Loucy (cell line): ENCODE measurements at regions not wholly inside any gene's neighbourhood (a gene's known extent, or its start where the extent isn't known, plus 50 kb on each side); places are given as distances from the start of the nearest gene placed in this dataset.

Experiments
- H2AFZ ChIP-seq: fragments of 200-600 bp; sonication (generic); 2 replicates; pipeline ENCODE4 v1.6.0; 2016; ENCODE audit warnings: antibody characterized with exemption, mild to moderate bottlenecking, low read length, moderate library complexity
- H3F3A ChIP-seq: fragments of 200-600 bp; 2 replicates; pipeline ENCODE4 v1.6.0; 2016; ENCODE audit warnings: antibody characterized with exemption, low read depth, mild to moderate bottlenecking
- H3K27me3 ChIP-seq: fragments of 200-600 bp; sonication (generic); 2 replicates; pipeline ENCODE4 v1.6.1; 2014; ENCODE audit warnings: low read length, mild to moderate bottlenecking; ENCODE audit not compliant: insufficient read depth, poor library complexity, severe bottlenecking
- H3K36me3 ChIP-seq: fragments of 200-600 bp; sonication (generic); 2 replicates; pipeline ENCODE4 v1.6.1; 2016; ENCODE audit warnings: low read length; ENCODE audit not compliant: insufficient read depth
- H3K4me1 ChIP-seq: fragments of 200-600 bp; sonication (generic); 2 replicates; pipeline ENCODE4 v1.5.1; 2014; ENCODE audit warnings: low read length, mild to moderate bottlenecking; ENCODE audit not compliant: insufficient read depth, poor library complexity, severe bottlenecking
- H3K4me2 ChIP-seq: fragments of 200-600 bp; sonication (generic); 2 replicates; pipeline ENCODE4 v1.6.0; 2014; ENCODE audit warnings: antibody characterized with exemption, low read length, low read depth, mild to moderate bottlenecking; ENCODE audit not compliant: poor library complexity, severe bottlenecking
- H3K4me3 ChIP-seq: fragments of 200-600 bp; sonication (generic); 2 replicates; pipeline ENCODE4 v1.5.1; 2014; ENCODE audit warnings: low read length, mild to moderate bottlenecking, mixed read lengths; ENCODE audit not compliant: poor library complexity, severe bottlenecking
- H3K79me2 ChIP-seq: fragments of 200-600 bp; sonication (generic); 2 replicates; pipeline ENCODE4 v1.6.1; 2014; ENCODE audit warnings: low read length; ENCODE audit not compliant: insufficient read depth
- H3K9ac ChIP-seq: fragments of 200-600 bp; sonication (generic); 2 replicates; pipeline ENCODE4 v1.6.0; 2014; ENCODE audit warnings: mild to moderate bottlenecking, low read depth, low read length, moderate library complexity; ENCODE audit not compliant: poor library complexity, severe bottlenecking
- H3K9me2 ChIP-seq: fragments of 200-600 bp; sonication (generic); replicated peaks from 2 replicates; pipeline ENCODE4 v1.6.1; 2016; ENCODE audit warnings: low read depth, low read length, mixed read lengths
- H3K9me3 ChIP-seq: fragments of 200-600 bp; sonication (generic); 2 replicates; pipeline ENCODE4 v1.6.1; 2014; ENCODE audit warnings: mild to moderate bottlenecking, antibody characterized with exemption, low read length, low read depth; ENCODE audit not compliant: insufficient read depth
- H4K20me1 ChIP-seq: fragments of 200-600 bp; sonication (generic); 2 replicates; pipeline ENCODE4 v1.6.0; 2014; ENCODE audit warnings: antibody characterized with exemption, low read length, mild to moderate bottlenecking; ENCODE audit not compliant: insufficient read depth, poor library complexity, severe bottlenecking
- CTCF ChIP-seq: fragments of 200-600 bp; sonication (generic); conservative IDR thresholded peaks from 2 replicates; pipeline ENCODE4 v1.5.1; 2014; ENCODE audit warnings: mild to moderate bottlenecking, antibody characterized with exemption, low read length
- EZH2phosphoT487 ChIP-seq: fragments of 200-600 bp; IDR thresholded peaks from 2 replicates; pipeline ENCODE4 v1.6.1; 2018; ENCODE audit warnings: antibody characterized with exemption, mild to moderate bottlenecking, moderate library complexity, borderline replicate concordance

- Histone ChIP-seq H3K36me3 (no peaks in the 10 kb centered on the region), H4K20me1 (no peaks in the 10 kb centered on the region), H3K4me3 (no peak overlapping the region), H3K79me2 (no peaks in the 10 kb centered on the region), H3K9me2 (no peaks in the 10 kb centered on the region), H2AFZ (no peak overlapping the region), H3F3A (no peaks in the 10 kb centered on the region), H3K4me2 (no peak overlapping the region), H3K9me3 (no peaks in the 10 kb centered on the region), H3K27me3 (no peaks in the 10 kb centered on the region), H3K9ac (no peak overlapping the region), H3K4me1 (no peaks in the 10 kb centered on the region)
- TF ChIP-seq CTCF (no peak), EZH2phosphoT487 (no peak)
Measured at GRCh38 chr9:88060746-88061145, 77.5 kb downstream of the SPATA31C2 start.

DNA sequence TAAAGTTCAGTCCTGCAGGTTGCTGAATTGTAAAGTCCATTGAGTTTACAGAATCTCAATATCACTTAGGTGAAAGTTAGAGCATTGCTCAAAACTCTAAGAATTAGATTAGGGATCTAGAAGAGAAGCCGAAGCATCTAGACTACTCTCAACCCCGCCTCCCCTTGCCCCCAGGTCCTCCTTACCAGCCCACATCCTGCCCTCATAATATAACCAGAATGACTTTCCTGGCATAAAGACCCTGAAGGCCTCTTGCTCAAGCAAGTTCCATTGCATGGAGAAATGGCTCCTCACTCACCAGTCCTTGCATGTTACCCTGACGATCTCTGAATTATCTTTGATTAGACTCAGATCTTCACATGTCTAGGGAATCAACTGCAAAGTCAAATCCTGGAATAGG lies 78.8 kb downstream of the SPATA31C2 start:
- no peaks in the 10 kb centered on the region for H3K27me3 ChIP-seq
- no peak overlapping the region for H3K4me3 ChIP-seq
- H3K36me3 ChIP-seq = no peaks in the 10 kb centered on the region
- no peak overlapping the region for H2AFZ ChIP-seq
- H3F3A ChIP-seq = no peaks in the 10 kb centered on the region
- H3K9ac ChIP-seq = no peak overlapping the region
- H3K4me1 ChIP-seq = no peaks in the 10 kb centered on the region
- TF ChIP-seq CTCF (no peak), EZH2phosphoT487 (no peak)
- no peaks in the 10 kb centered on the region for H3K9me2 ChIP-seq
- H4K20me1 ChIP-seq = no peaks in the 10 kb centered on the region
- no peak overlapping the region for H3K4me2 ChIP-seq
- H3K9me3 ChIP-seq = no peaks in the 10 kb centered on the region; the same call in 1 of the 2 replicates
- no peaks in the 10 kb centered on the region for H3K79me2 ChIP-seq

DNA sequence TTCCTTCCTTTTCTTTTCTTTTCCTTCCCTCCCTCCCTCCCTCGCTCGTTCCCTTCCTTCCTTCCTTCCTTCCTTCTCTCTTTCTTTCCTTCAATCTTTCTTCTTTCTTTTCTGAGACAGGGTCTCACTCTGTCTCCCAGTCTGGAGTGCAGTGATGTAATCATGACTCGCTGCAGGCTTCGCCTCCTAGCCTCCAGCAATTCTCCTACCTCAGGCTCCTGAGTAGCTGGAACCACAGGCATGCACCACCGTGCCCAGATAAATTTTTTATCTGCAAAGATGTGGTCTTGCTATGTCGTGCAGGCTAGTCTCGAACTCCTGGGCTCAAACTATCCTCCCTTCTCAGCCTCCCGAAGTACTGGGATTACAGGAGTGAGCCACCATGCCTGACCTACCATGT lies 81.4 kb downstream of the SPATA31C2 start:
- Histone ChIP-seq H3K4me3 (no peak overlapping the region), H3K79me2 (no peaks in the 10 kb centered on the region), H3K27me3 (no peaks in the 10 kb centered on the region), H2AFZ (no peak overlapping the region), H3K36me3 (no peaks in the 10 kb centered on the region), H3K4me2 (no peak overlapping the region), H3K9me2 (no peaks in the 10 kb centered on the region), H3K9ac (no peak overlapping the region), H3K9me3 (peaks cover 4% of the 10 kb centered on the region; the same call in 1 of the 2 replicates), H3K4me1 (no peaks in the 10 kb centered on the region), H4K20me1 (no peaks in the 10 kb centered on the region), H3F3A (no peaks in the 10 kb centered on the region)
- TF ChIP-seq CTCF (no peak), EZH2phosphoT487 (no peak)
